HEK293 (cell line): ENCODE measurements at regions not wholly inside any gene's neighbourhood (a gene's known extent, or its start where the extent isn't known, plus 50 kb on each side); places are given as distances from the start of the nearest gene placed in this dataset.

Experiments
- CTCF ChIP-seq: fragments of 450-650 bp; formaldehyde crosslinking; IDR thresholded peaks from 2 replicates; pipeline ENCODE4 v1.5.1; 2016; ENCODE audit warnings: missing biosample characterization, missing genetic modification characterization
- YY1 ChIP-seq: fragments of 450-650 bp; formaldehyde crosslinking; IDR thresholded peaks from 2 replicates; pipeline ENCODE4 v1.5.1; 2018; ENCODE audit warnings: missing biosample characterization, missing genetic modification characterization
- ZNF121 ChIP-seq: fragments of 450-650 bp; formaldehyde crosslinking; IDR thresholded peaks from 2 replicates; pipeline ENCODE4 v1.5.1; 2016; ENCODE audit warnings: missing biosample characterization, missing genetic modification characterization
- ZNF138 ChIP-seq: fragments of 450-650 bp; formaldehyde crosslinking; IDR thresholded peaks from 2 replicates; pipeline ENCODE4 v1.5.1; 2016; ENCODE audit warnings: missing biosample characterization, missing genetic modification characterization, borderline replicate concordance
- ZNF140 ChIP-seq: fragments of 450-650 bp; formaldehyde crosslinking; IDR thresholded peaks from 2 replicates; pipeline ENCODE4 v1.5.1; 2016; ENCODE audit warnings: missing biosample characterization, missing genetic modification characterization
- ZNF175 ChIP-seq: fragments of 450-650 bp; formaldehyde crosslinking; IDR thresholded peaks from 2 replicates; pipeline ENCODE4 v1.5.1; 2016; ENCODE audit warnings: missing biosample characterization, missing genetic modification characterization
- ZNF24 ChIP-seq: fragments of 450-650 bp; formaldehyde crosslinking; IDR thresholded peaks from 2 replicates; pipeline ENCODE4 v1.5.1; 2016; ENCODE audit warnings: missing biosample characterization, missing genetic modification characterization
- ZNF266 ChIP-seq: fragments of 450-650 bp; formaldehyde crosslinking; IDR thresholded peaks from 2 replicates; pipeline ENCODE4 v1.5.1; 2016; ENCODE audit warnings: missing biosample characterization, missing genetic modification characterization, low read depth
- ZNF311 ChIP-seq: fragments of 450-650 bp; formaldehyde crosslinking; IDR thresholded peaks from 2 replicates; pipeline ENCODE4 v1.5.1; 2017; ENCODE audit warnings: missing biosample characterization, missing genetic modification characterization, borderline replicate concordance
- ZNF510 ChIP-seq: fragments of 450-650 bp; formaldehyde crosslinking; IDR thresholded peaks from 2 replicates; pipeline ENCODE4 v1.5.1; 2018; ENCODE audit warnings: mild to moderate bottlenecking, missing genetic modification characterization, missing biosample characterization; ENCODE audit not compliant: insufficient replicate concordance
- ZNF677 ChIP-seq: fragments of 450-650 bp; IDR thresholded peaks from 2 replicates; pipeline ENCODE4 v1.5.0; 2018; ENCODE audit warnings: missing biosample characterization, mild to moderate bottlenecking, missing genetic modification characterization, moderate library complexity
- ZNF768 ChIP-seq: fragments of 450-650 bp; formaldehyde crosslinking; IDR thresholded peaks from 2 replicates; pipeline ENCODE4 v1.5.1; 2018; ENCODE audit warnings: missing biosample characterization, mild to moderate bottlenecking, missing genetic modification characterization
- TF ChIP-seq, protein P1 (sequence below): fragments of 450-650 bp; formaldehyde crosslinking; IDR thresholded peaks from 2 replicates; pipeline ENCODE4 v1.5.1; 2016; ENCODE audit warnings: missing biosample characterization, missing genetic modification characterization

DNA sequence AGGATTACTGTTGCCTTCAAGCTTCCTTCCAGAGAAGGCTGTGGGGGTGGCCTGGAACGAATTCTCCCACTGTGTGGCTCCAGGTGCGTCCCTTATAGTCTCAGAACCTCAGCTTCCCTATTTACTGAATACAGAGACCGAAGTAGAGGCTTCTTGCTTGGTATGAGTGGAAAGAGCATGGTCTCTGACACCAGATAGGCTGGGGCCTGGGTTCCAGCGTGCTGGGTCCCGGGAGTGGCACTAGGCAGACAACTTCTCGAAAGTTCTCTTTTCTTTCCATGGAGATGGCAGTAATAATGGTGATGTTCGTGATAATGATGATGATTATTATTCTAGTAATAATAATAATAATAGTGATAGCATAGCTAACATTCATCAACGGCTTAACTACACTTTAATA is 161.7 kb downstream of the PTPRU start:
- no peak for TF ChIP-seq CTCF (tag by site-specific recombination)
- no peak for TF ChIP-seq ZNF510 (tag by site-specific recombination)
- TF ChIP-seq ZNF175 (tag by site-specific recombination) = no peak
- no peak for TF ChIP-seq ZNF121
- TF ChIP-seq ZNF768 (tag by site-specific recombination) = no peak
- TF ChIP-seq, protein P1, sequence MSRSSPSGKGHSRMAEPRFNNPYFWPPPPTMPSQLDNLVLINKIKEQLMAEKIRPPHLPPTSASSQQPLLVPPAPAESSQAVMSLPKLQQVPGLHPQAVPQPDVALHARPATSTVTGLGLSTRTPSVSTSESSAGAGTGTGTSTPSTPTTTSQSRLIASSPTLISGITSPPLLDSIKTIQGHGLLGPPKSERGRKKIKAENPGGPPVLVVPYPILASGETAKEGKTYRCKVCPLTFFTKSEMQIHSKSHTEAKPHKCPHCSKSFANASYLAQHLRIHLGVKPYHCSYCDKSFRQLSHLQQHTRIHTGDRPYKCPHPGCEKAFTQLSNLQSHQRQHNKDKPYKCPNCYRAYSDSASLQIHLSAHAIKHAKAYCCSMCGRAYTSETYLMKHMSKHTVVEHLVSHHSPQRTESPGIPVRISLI (tag by site-specific recombination) = no peak
- TF ChIP-seq ZNF311 (tag by site-specific recombination) = no peak
- TF ChIP-seq ZNF138 (tag by site-specific recombination) = no peak
- TF ChIP-seq ZNF266 = no peak
- no peak for TF ChIP-seq ZNF140
- TF ChIP-seq YY1 (tag by site-specific recombination) = no peak
- no peak for TF ChIP-seq ZNF677
- no peak for TF ChIP-seq ZNF24 (tag by site-specific recombination)
